HL-60/S4 treated with retinoic acid at 250 ng/mL for 4 days and 3 days (cell line): ENCODE measurements at regions not wholly inside any gene's neighbourhood (a gene's known extent, or its start where the extent isn't known, plus 50 kb on each side); places are given as distances from the start of the nearest gene placed in this dataset.
"Not testable (repeated sequence)": the region's sequence is repeated elsewhere in the genome, so short reads cannot be mapped to it uniquely, and the experiment has no call there.

Experiments
- in situ Hi-C: fragments of 300-500 bp; cut with MboI; formaldehyde crosslinking; loops from 2 replicates; pipeline ENCODE4 v1.7.0; 2022; ENCODE audit warnings: low sequenced_read_pairs

DNA sequence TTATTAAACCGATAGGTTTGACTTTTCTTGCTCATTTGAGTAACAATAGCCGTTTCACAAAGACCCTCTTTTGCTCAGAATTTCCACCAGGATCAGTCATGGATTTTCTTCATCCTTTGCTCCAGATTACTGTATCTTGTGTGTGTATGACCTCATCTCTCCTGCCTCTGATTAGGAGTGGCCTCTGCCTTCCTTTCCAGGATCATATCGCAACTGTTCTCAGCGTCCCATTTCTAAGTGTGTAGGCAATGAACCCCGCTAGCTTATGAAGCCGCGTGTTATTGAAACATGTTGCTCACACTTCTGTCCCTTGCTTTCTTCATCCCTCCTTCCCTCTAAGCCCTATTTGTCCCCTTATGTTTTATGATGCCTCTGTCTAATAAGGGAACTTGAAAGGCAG is 169.8 kb upstream of the RPS23 start:
- in situ Hi-C loops = no loop called here

DNA sequence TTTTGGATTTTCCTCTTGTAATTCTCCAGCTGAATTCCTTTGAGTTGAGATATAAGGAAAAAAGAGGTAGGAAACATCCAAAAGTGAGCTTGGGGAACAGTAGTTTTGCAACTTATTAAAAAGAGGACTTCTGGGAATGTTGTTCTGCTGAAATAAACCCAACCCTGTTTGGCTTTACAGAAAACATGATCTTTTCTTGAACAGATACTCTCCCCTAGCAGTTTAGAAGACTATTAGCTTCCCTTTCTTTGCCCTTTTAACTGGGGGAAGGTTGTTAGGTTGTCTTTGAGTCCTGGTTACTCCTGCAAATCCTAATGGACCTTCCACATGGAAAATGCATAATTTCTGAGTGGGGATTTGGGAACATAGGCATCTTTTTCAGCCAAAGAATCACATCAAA is 168.7 kb upstream of the RPS23 start:
- in situ Hi-C loops = no loop called here

DNA sequence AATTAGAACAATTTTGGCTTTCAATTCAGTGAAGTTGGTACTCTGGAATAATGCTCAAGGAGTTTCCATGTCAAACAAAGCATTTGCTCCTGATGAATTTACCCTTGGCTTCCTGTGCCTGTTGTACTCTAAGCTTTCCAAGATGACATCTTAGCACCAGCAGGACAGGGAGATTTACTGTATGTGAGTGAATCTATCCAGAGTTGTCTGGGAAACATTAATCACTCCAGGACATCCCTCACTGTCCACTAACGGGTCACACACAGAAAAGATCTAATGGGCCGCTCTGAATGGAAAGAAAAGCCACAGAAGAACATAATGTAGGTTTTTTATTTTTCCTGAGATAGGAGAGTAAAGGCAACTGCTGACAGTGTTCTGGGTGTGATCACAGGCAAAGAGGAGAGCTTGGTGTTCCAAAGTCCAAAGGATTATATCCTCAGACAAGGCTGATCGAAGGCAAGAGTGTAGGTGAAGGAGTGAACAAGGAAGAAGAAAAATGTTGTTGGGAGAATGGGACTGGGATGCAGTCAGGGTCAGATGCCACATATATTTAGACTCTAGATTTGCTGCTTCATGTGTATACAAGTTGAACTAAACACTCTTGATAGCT is 167.7 kb upstream of the RPS23 start:
- in situ Hi-C loops = no loop called here

DNA sequence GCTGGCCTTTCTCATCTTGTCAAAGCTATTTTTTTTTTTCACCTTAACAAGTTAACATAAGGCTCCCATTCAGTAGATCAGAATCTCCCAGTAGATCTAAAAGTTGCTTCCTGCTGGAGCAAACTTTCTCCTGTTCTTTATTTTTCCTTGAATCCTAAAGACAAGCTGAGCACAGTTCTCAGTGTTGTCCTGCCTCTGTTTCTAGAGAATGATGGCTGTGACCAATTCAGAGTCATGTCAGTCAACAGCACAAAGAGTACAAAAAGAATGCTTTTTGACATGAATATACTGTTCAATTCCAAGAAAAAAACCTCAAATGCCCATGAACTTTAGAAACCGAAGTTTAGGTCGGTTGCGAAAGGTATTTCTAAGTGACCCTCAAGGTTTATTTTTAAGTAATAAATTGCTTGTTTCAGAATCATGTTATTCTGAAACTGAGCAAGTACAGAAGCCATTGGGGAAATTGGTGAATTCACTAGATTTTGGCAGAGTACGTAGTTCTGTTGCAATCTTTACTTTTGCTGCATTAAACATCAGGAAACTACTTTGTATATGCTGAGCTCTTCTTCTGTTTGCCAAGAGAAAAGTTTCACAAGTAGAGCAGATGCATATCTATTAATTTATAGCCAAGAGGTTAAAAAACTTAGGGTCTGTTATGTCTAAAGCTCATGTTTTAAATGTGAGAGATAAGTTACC is 161.7 kb upstream of the RPS23 start:
- in situ Hi-C loops = no loop called here

DNA sequence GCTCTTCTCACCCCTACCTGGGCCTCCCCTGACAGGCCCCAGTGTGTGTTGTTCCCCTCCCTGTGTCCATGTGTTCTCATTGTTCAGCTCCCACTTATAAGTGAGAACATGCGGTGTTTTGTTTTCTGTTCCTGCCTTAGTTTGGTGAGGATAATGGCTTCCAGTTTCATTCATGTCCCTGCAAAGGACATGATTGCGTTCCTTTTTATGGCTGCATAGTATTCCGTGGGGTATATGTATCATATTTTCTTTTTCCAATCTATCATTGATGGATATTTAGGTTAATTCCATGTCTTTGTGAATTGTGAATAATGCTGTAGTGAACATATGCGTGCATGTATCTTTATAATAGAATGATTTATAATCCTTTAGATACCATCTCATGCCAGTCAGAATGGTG is 159.4 kb upstream of the RPS23 start:
- in situ Hi-C loops = not testable (repeated sequence)

DNA sequence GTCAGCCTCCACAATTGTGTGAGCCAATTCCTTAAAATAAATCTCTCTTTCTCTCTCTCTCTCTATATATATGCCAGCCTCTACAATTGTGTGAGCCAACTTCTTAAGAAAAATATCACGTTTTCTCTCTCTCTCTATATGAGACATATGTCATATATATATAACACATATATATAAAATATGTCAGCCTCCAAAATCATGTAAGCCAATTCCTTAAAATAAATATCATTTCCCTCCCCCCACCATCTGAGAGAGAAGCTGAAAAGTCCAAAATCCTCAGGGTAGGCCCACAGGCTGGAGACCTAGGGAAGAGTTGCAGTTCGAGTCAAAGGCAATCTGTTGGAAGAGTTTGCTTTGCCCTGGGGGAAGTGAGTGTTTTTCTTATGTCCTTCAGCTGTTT is 158.1 kb upstream of the RPS23 start:
- in situ Hi-C loops = no loop called here

DNA sequence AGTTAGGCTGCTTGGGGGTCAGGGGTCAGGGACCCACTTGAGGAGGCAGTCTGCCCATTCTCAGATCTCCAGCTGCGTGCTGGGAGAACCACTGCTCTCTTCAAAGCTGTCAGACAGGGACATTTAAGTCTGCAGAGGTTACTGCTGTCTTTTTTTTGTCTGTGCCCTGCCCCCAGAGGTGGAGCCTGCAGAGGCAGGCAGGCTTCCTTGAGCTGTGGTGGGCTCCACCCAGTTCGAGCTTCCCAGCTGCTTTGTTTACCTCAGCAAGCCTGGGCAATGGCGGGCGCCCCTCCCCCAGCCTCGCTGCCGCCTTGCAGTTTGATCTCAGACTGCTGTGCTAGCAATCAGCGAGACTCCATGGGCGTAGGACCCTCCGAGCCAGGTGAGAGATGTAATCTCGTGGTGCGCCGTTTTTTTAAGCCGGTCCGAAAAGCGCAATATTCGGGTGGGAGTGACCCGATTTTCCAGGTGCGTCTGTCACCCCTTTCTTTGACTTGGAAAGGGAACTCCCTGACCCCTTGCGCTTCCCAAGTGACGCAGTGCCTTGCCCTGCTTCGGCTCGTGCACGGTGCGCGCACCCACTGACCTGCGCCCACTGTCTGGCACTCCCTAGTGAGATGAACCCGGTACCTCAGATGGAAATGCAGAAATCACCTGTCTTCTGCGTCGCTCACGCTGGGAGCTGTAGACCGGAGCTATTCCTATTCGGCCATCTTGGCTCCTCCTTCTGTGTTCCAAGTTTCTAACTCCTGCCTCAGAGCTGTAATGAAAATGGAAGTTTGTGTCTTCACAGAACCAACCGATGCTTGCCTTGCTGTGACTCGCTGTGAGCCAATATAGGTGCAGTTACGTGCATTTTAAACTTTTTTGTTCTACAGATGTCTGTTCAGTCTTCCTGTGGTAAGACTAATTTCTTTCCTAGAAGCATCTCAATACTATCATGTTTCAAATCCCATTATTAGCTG is 156.8 kb upstream of the RPS23 start:
- in situ Hi-C loops = not testable (repeated sequence)

DNA sequence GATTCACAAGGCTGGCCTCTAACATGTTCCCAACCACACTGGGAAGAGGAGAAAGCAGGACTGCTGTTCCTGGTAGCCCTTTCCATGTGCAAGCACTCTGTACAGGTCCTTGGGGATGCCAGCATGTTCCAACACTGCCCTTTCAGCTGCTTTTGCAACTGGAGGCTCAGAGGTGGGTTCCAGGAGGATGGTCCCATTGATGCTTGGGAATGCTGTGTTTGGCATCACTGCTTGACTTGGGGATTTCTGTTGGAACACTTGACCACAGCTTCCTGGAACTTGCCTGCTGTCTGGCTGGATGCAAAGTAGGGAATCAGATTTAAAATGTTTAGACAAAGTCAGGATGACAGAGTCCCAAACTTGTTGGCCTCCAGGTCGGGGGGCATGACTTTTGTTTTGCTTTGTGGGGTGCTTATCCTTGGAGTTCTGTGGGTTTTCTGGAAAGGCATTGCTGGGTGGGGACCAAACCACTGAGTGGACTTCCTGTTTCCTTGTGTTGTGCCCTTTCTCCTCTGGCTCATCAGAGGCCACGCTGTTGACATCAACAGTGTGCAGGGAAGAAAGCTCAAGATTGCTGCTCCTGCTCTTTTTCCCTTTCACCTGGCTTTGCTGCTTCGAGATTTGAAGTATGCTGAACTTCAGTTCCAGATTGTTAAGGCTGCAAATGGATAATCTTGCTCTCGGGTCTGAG is 148.5 kb upstream of the RPS23 start:
- in situ Hi-C loops = no loop called here

DNA sequence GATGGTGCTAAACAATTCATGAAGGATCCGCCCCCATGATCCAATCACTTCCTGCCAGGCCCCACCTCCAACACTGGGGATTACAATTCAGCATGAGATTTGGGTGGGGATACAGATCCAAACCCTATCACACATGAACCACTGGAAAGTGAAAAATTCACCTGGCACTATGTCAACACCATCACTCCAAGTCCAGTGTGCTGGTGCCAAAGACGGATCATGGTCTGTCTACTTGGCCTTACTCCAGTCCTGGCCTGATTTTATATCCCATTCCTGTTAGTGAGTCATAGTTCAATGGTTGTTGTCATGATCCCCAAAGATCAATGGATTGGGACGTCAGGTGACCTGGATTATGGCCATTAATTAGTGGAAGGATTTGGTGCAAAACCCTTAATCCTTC is 147.4 kb upstream of the RPS23 start:
- in situ Hi-C loops = no loop called here

DNA sequence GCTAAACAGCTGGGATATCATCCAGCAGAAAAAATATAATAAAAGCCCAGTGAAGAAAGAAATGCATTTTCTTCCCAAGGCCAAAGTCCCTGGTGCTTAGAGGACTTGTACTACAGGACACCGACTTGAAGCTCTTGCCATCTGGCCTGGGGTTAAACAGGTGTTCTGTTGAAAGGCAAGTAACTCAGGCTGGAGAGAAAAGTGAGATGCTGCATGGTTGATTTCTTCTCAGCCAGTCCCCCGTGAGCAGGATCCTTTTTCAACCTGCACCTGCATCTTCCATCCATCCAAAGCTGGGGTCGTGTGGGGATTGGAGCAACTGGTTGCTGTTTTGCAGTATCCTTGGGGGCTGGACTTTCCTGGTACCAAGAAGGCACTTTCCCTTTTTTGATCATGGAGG is 146.1 kb upstream of the RPS23 start:
- in situ Hi-C loops = no loop called here

DNA sequence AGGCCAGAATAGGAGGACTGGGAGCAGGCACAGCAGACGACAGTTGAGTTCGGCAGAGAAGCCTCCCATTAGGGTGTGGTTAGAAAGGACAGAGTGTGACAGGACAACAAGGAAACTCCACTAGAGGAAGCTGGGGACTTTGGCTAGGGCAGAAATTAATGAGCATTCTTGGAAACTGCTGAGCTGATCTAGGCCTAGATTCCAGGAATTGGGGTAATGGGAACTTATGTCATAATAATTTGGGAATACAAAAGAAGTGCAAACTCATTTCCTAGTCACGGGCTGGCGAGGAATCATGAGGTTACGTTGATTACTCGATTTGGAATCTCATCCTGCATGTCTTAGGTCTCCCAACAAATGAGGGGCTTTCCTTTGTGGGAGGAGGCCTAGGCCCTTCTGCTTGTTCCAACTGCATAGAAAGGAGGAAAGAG is 144.6 kb upstream of the RPS23 start:
- in situ Hi-C loops = no loop called here

DNA sequence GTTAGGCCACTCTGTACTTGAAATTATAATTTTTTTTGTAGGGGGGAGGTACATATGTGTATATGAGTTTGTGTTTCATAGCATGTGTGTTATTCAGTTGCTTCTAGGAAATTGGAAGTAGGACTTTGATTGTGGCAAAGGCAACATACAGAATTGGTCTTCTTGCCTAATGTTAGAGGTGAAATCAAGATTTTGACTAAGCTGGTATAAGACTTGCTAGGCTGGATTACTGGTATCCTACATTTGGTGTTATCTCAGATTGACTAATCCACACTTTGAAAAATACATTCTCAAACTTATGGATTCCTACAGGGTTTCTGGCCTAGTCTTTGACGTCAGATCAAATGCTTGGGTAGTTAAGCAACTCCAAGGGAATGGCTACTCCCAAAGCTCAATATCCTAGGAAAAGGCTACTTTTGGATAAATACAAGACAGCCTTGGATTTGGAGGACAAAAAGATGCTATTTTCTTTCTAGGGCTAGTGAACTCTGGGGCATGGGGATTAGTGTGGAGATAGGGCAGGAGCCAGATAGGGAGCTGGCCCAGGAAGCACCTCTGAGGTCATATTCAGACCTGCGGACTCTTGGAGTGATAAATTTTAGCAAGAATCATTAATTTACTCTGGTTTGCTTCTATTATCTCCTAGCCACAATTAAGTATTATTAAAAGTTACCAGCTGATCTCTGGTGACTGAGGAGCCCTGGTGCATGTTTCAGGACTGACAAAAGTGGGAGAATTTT is 144.0 kb upstream of the RPS23 start:
- in situ Hi-C loops = no loop called here

DNA sequence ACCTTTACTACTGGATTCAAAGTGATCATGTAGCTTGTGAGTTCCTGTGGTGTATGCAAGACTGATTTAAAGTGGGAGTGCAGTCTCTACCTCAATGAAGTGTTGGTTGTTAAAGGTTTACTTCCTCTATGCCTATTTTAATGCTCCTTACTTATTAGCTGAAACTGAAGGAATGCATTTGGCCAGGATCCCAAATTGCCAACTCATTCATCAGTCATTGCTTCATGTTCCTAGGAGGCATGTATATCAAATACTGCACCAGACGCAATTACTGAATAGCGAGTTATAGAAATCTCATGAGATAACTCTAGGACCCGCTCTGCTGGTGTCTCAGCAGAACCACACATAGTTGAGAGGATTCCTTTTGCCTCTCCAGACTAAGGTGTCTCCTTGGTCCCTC is 143.0 kb upstream of the RPS23 start:
- in situ Hi-C loops = no loop called here

DNA sequence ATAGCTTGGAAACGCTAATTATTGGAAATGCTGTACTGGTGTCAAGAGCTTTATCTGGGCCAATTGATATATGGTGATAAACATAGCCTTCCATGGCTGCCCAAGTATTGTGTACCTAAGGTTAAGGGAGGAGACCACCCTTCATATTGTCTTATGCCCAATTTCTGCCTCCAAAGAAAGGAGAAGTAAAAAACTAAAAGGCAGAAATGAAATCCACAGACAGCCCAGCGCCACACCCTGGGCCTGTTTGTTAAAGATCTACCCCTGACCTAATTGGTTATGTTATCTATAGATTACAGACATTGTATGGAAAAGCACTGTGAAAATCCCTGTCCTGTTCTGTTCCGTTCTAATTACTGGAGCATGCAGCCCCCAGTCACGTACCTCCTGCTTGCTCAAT is 142.4 kb upstream of the RPS23 start:
- in situ Hi-C loops = not testable (repeated sequence)

DNA sequence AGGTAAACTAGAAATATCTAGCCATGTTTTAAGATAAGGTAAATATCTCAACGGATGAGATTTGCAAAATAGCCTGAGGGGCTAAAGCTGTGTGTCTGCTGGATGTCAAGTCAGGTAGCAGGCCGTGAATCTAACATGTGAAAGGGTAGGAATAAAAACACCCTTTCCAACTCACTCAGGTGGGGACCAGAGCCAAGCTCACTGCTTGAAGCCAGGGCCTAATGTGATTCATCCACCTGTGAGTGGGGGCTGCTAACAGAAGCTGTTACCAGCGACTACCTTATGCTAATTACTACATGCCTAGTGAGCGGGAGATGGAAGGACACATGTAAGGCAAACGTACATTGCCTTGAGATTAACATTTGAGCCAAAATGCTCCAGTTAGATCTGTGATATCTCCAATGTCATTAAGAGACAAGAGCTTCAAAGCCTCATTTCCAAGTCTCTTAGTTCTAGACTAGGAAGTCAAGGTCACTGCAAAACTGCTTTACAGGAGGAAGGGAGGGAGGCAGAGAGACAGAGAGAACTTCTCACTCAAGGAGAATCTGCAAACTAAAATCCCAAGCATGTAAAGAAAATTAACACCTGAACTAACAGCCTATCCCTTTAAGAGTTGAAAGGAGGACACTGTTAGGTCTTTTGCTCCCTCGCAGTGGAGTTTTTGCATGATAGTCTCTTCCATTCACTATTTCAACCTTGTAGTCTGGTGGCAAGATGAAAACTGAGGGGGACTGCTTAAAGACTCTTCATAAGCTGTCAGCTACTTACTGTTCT is 141.6 kb upstream of the RPS23 start:
- in situ Hi-C loops = no loop called here

DNA sequence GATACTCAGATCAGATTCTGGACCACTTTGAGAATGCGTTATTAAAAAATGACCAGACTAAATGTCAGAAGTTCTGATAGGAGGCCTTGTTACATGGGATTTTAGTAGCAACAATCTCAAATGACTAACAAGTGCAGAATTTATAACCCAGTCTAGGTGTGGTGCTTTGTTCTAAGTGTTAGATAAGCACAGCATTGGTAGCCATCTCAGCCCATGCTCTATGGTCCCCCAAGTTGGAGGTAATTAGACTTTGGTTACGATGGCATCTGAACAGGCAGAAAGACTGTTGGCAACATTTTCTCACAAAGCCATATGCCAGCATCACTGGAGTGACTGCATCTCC is 140.4 kb upstream of the RPS23 start:
- in situ Hi-C loops = no loop called here

DNA sequence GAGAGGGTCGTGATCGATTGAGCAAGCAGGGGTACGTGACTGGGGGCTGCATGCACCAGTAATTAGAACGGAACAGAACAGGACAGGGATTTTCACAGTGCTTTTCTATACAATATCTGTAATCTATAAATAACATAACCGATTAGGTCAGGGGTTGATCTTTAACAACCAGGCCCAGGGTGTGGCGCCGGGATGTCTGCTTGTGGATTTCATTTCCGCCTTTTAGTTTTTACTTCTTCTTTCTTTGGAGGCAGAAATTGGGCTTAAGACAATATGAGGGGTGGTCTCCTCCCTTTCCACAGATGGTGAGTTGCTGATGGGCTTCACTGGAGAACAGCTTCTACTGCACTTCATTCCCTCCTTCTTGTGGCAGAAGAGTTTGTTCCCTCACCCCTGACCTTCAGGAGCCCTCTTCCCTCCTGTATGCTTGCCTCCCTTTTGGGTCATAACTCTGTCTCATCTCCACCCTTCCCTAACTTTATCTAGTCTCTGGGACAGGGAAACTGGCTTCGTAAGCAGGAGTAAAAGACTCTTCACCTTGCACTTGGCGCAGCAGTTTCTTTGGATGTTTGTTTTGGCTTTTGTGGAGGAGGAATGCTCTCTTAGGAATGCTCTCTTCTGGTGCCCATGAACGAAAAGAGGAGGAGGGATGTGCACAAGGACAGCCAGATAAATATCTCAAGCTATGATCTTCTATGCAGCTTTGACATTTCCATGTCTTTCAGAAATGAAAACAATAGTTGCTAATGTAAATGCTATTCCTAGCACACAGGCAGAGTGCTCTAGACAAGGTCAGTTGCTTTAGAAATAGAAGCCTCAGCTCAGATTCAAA is 139.8 kb upstream of the RPS23 start:
- in situ Hi-C loops = no loop called here

DNA sequence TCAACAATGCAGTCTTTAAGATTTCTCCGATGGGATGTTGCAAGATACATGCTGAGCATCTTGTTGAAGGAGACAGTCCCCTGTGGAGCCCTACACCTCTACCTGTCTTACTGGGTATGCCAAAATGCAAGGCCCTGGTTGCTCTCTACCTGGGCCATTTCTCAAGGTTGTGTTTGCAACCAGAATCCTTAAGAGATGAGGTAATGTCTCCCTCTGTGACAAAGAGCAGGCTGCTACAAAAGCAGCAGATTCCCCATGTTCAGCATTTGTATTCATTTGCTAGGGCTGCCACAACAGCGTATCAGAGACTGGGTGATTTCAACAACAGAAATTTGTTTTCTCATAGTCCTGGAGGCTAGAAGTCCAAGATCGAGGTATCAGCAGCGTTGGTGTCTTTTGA is 138.4 kb upstream of the RPS23 start:
- in situ Hi-C loops = no loop called here

DNA sequence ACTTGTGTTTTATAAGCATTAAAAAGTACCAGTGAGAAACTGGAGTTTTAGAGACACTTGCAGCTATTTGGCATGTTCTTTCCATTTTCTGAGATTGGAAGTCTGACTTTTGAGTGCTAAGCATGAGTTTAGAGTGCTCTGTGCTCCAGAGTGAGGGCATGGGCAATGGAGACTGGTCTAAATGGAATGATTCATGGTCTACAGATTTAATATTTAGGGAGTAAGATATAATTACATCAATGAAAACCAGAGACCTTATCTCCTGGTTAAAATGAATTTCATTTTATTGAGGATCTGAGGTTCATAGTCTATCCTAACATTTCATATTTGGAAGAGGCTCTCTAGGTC is 135.9 kb upstream of the RPS23 start:
- in situ Hi-C loops = no loop called here
